NCI-H345 treated with DMSO at 0.1 percent for 48 hours (cell line): ENCODE measurements at regions not wholly inside any gene's neighbourhood (a gene's known extent, or its start where the extent isn't known, plus 50 kb on each side); places are given as distances from the start of the nearest gene placed in this dataset.
"Not testable (repeated sequence)": the region's sequence is repeated elsewhere in the genome, so short reads cannot be mapped to it uniquely, and the experiment has no call there.

Experiments
- DNase-seq: peaks from one replicate; lab custom pipeline; 2025; ENCODE audit not compliant: unreplicated experiment; lab: John Stamatoyannopoulos, UW

GRCh38 chr17:45585794-45586650 lies 95.5 kb upstream of the PLEKHM1 start:
- not testable (repeated sequence) for DNase-seq

GRCh38 chr17:45586651-45586934 lies 96.1 kb upstream of the PLEKHM1 start:
- DNase-seq = not testable (repeated sequence)

- DNase-seq = not testable (repeated sequence)
These were observed 102.0 kb upstream of the PLEKHM1 start for GRCh38 chr17:45592433-45592923.

- not testable (repeated sequence) for DNase-seq
These were observed 105.8 kb upstream of the PLEKHM1 start for GRCh38 chr17:45596347-45596746.

GRCh38 chr17:45600052-45601012 lies 109.8 kb upstream of the PLEKHM1 start:
- DNase-seq = not testable (repeated sequence)

- DNase-seq = not testable (repeated sequence)
These were observed 110.5 kb upstream of the PLEKHM1 start for GRCh38 chr17:45601013-45601412.

- DNase-seq = not testable (repeated sequence)
These were observed 111.4 kb upstream of the PLEKHM1 start for GRCh38 chr17:45601605-45602539.

- not testable (repeated sequence) for DNase-seq
These were observed 115.2 kb upstream of the PLEKHM1 start for GRCh38 chr17:45605751-45606150.

GRCh38 chr17:45619984-45620405 lies 129.5 kb upstream of the PLEKHM1 start:
- DNase-seq = not testable (repeated sequence)

GRCh38 chr17:45620468-45620867 lies 129.9 kb upstream of the PLEKHM1 start:
- DNase-seq = not testable (repeated sequence)

GRCh38 chr17:45621087-45621486 lies 130.6 kb upstream of the PLEKHM1 start:
- DNase-seq = not testable (repeated sequence)

- DNase-seq = not testable (repeated sequence)
These were observed 131.8 kb upstream of the PLEKHM1 start for GRCh38 chr17:45622295-45622694.

- no peak for DNase-seq
These were observed 137.5 kb upstream of the PLEKHM1 start for GRCh38 chr17:45628019-45628418.

GRCh38 chr17:45631941-45632340 lies 141.4 kb upstream of the PLEKHM1 start:
- no peak for DNase-seq

GRCh38 chr17:45639297-45639849 lies 144.7 kb upstream of the CRHR1 start:
- no peak for DNase-seq

GRCh38 chr17:45640141-45640850 lies 143.8 kb upstream of the CRHR1 start:
- DNase-seq = no peak

GRCh38 chr17:45641541-45641940 lies 142.6 kb upstream of the CRHR1 start:
- DNase-seq = no peak

GRCh38 chr17:45643591-45643990 lies 140.5 kb upstream of the CRHR1 start:
- no peak for DNase-seq

GRCh38 chr17:45644637-45645036 lies 139.5 kb upstream of the CRHR1 start:
- DNase-seq = not testable (repeated sequence)
